ENCODE measurements at regions not wholly inside any gene's neighbourhood (a gene's known extent, or its start where the extent isn't known, plus 50 kb on each side); places are given as distances from the start of the nearest gene placed in this dataset.

DNA sequence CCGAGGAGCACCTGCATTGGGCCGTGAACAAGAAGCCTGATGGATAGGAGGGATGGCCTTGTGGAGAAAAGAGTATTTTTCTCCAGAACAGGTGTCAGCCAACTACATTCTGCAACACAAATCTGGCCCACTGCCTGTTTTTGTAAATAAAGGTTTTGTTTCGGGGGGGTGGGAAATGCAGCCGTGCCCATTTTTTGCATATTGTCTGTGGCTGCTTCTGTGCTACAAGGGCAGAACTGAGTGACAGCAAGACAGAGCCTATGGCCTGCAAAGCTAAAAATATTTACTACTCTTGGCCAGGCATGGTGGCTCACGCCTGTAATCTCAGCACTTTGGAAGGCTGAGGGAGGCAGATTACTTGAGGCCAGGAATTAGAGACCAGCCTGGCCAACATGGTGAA is 95.9 kb upstream of the AKAP13 start:
- TF ChIP-seq EZH2 (IDR thresholded peaks at IDR 0.05; ENCODE audit: insufficient read depth, poor library complexity, severe bottlenecking) = no peak
- TF ChIP-seq EZH2phosphoT487 (IDR thresholded peaks at IDR 0.05; ENCODE audit: insufficient read depth, low read depth) = no peak

Measured in GM23248 (cell line).